ENCODE measurements at regions not wholly inside any gene's neighbourhood (a gene's known extent, or its start where the extent isn't known, plus 50 kb on each side); places are given as distances from the start of the nearest gene placed in this dataset.

DNA sequence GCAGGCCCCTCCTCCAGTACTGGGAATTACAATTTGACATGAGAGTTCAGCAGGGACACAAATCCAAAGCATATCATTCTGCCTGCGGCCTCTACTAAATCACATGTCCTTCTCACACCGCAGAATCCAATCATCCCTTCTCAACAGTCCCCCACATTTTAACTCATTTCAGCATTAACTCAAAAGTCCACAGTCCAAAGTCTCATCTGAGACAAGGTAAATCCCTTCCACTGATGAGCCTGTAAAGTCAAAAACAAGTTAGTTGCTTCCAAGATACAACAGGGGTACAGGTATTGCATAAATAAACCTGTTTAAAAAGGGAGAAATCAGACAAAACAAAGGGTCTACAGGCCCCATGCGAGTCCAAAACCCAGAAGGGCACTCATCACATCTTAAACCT, 64.0 kb downstream of the EBNA1BP2 start:
- Histone ChIP-seq H3K4me2 (no peak overlapping the region), H3K4me1 (no peaks in the 10 kb centered on the region), H3K9me3 (no peaks in the 10 kb centered on the region), H3K4me3 (no peak overlapping the region), H3K27ac (no peak overlapping the region)
- FAIRE-seq, result no peak
- ChIA-PET POLR2A (no interaction called here), CTCF (no interaction called here)
- ATAC-seq, result no peak
- no peak for TF ChIP-seq MAZ (IDR thresholded peaks at IDR 0.05; ENCODE audit: borderline replicate concordance, low read depth, low read length)
- TF ChIP-seq, protein P1, sequence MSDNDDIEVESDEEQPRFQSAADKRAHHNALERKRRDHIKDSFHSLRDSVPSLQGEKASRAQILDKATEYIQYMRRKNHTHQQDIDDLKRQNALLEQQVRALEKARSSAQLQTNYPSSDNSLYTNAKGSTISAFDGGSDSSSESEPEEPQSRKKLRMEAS (IDR thresholded peaks at IDR 0.05), result no peak
- TF ChIP-seq SREBF2 (IDR thresholded peaks at IDR 0.05), result no peak
- TF ChIP-seq EP300 (IDR thresholded peaks at IDR 0.05), result no peak
- no peak for TF ChIP-seq HOXB5 (CRISPR knock-in tag; IDR thresholded peaks at IDR 0.05)
- TF ChIP-seq NPAS2 (CRISPR knock-in tag; IDR thresholded peaks at IDR 0.05; ENCODE audit: borderline replicate concordance), result no peak
- no peak for DNase-seq (ENCODE audit: low read depth in 1 of 2, low spot score in 1 of 2)
- 65% methylated on average over 3 of the region's 3 CpGs for WGBS (ENCODE audit: missing lambda C conversion rate)

DNA sequence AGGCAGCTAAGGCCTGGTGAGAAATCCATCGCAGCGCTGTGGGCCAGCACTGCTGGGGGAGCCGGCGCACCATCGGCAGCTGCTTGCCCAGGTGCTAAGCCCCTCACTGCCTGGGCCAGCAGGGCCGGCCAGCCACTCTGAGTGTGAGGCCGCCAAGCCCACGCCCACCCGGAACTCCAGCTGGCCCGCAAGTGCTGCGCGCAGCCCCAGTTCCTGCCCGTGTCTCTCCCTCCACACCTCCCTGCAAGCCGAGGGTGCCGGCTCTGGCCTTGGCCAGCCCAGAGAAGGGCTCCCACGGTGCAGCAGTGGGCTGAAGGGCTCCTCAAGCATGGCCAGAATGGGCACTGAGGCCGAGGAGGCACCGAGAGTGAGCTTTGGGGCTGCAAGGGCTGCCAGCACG, 64.4 kb downstream of the EBNA1BP2 start:
- ChIA-PET POLR2A (no interaction called here), CTCF (no interaction called here)
- DNase-seq (ENCODE audit: low read depth in 1 of 2, low spot score in 1 of 2), result no peak
- ATAC-seq, result no peak
- Histone ChIP-seq H3K4me3 (no peak overlapping the region), H3K4me2 (no peak overlapping the region), H3K9me3 (no peaks in the 10 kb centered on the region), H3K4me1 (no peaks in the 10 kb centered on the region), H3K27ac (no peak overlapping the region)
- no peak for TF ChIP-seq RARB (CRISPR knock-in tag; IDR thresholded peaks at IDR 0.05)
- TF ChIP-seq RAD21 (conservative IDR thresholded peaks at IDR 0.05 in 1 of 2, IDR thresholded peaks at IDR 0.05 in 1 of 2), result no peak
- TF ChIP-seq PHF8 (IDR thresholded peaks at IDR 0.05; ENCODE audit: borderline replicate concordance, low read depth), result no peak
- no peak for TF ChIP-seq HOXA7 (CRISPR knock-in tag; IDR thresholded peaks at IDR 0.05)
- no peak for TF ChIP-seq HOXB5 (CRISPR knock-in tag; IDR thresholded peaks at IDR 0.05)
- TF ChIP-seq ZSCAN20 (CRISPR knock-in tag; IDR thresholded peaks at IDR 0.05), result no peak
- TF ChIP-seq TP53 (CRISPR knock-in tag; IDR thresholded peaks at IDR 0.05), result no peak
- TF ChIP-seq, protein P2, sequence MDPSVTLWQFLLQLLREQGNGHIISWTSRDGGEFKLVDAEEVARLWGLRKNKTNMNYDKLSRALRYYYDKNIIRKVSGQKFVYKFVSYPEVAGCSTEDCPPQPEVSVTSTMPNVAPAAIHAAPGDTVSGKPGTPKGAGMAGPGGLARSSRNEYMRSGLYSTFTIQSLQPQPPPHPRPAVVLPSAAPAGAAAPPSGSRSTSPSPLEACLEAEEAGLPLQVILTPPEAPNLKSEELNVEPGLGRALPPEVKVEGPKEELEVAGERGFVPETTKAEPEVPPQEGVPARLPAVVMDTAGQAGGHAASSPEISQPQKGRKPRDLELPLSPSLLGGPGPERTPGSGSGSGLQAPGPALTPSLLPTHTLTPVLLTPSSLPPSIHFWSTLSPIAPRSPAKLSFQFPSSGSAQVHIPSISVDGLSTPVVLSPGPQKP (IDR thresholded peaks at IDR 0.05; ENCODE audit: low read depth, low read length), result no peak
- TF ChIP-seq, protein P3, sequence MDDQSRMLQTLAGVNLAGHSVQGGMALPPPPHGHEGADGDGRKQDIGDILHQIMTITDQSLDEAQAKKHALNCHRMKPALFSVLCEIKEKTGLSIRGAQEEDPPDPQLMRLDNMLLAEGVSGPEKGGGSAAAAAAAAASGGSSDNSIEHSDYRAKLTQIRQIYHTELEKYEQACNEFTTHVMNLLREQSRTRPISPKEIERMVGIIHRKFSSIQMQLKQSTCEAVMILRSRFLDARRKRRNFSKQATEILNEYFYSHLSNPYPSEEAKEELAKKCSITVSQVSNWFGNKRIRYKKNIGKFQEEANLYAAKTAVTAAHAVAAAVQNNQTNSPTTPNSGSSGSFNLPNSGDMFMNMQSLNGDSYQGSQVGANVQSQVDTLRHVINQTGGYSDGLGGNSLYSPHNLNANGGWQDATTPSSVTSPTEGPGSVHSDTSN (IDR thresholded peaks at IDR 0.05), result no peak
- no peak for TF ChIP-seq POLR2AphosphoS2 (conservative IDR thresholded peaks at IDR 0.05; ENCODE audit: low read length)
- TF ChIP-seq ESRRA (IDR thresholded peaks at IDR 0.05; ENCODE audit: borderline replicate concordance, low read length), result no peak
- TF ChIP-seq CBX2 (IDR thresholded peaks at IDR 0.05; ENCODE audit: borderline replicate concordance, low read depth), result no peak
- no peak for TF ChIP-seq CEBPB (IDR thresholded peaks at IDR 0.05)
- TF ChIP-seq GATA3 (IDR thresholded peaks at IDR 0.05; ENCODE audit: borderline replicate concordance), result no peak
- no peak for TF ChIP-seq NPAS2 (CRISPR knock-in tag; IDR thresholded peaks at IDR 0.05; ENCODE audit: borderline replicate concordance)
- 64% methylated on average over 7 of the region's 19 CpGs for WGBS (ENCODE audit: missing lambda C conversion rate)
- no peak for FAIRE-seq

DNA sequence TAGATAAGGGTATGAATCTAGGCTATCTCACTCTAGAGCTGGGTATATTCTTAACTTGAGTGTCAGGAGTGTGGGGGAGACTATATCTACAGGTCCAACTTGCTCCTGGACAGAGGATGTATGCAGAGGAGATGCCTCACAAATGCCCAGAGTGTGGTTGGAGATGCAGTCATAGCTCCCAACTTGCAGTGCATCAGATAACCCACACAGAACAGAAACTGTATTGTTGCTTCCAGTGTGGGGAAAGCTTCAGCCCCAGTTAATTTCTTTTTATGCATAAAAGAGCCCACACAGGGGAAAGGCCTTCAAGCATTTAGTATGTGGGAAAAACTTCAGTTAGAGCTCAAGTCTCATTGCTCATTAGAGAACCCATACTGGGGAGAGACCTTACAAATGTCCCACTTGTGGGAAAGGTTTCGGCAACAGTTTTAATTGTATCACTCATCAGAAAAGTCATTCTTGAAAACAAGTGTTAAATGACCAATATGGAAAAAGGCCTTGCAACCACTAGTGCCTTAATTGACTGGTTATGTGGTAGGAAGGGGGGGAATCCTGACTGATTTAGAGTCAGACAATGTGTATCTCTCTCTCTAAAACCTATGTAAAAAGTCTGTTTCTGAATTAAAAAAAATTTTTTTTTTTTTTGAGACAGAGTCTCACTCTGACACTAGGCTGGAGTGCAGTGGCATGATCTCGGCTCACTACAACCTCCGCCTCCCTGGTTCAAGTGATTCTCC, 67.9 kb downstream of the EBNA1BP2 start:
- Histone ChIP-seq H3K4me3 (no peak overlapping the region), H3K4me2 (no peak overlapping the region), H3K4me1 (no peaks in the 10 kb centered on the region), H3K27ac (no peak overlapping the region), H3K9me3 (no peaks in the 10 kb centered on the region)
- TF ChIP-seq ZFP36 (IDR thresholded peaks at IDR 0.05; ENCODE audit: borderline replicate concordance, partially characterized antibody) (no peak), POLR2A (IDR thresholded peaks at IDR 0.05; ENCODE audit: low read length) (no peak), CHD2 (IDR thresholded peaks at IDR 0.05; ENCODE audit: low read length, partially characterized antibody) (no peak), FOXS1 (CRISPR knock-in tag; IDR thresholded peaks at IDR 0.05) (no peak), CBX8 (IDR thresholded peaks at IDR 0.05) (no peak), POLR2AphosphoS2 (conservative IDR thresholded peaks at IDR 0.05; ENCODE audit: low read length) (no peak), SREBF2 (IDR thresholded peaks at IDR 0.05) (no peak)
- TF ChIP-seq, protein P1 (IDR thresholded peaks at IDR 0.05), result no peak
- TF ChIP-seq, protein P4, sequence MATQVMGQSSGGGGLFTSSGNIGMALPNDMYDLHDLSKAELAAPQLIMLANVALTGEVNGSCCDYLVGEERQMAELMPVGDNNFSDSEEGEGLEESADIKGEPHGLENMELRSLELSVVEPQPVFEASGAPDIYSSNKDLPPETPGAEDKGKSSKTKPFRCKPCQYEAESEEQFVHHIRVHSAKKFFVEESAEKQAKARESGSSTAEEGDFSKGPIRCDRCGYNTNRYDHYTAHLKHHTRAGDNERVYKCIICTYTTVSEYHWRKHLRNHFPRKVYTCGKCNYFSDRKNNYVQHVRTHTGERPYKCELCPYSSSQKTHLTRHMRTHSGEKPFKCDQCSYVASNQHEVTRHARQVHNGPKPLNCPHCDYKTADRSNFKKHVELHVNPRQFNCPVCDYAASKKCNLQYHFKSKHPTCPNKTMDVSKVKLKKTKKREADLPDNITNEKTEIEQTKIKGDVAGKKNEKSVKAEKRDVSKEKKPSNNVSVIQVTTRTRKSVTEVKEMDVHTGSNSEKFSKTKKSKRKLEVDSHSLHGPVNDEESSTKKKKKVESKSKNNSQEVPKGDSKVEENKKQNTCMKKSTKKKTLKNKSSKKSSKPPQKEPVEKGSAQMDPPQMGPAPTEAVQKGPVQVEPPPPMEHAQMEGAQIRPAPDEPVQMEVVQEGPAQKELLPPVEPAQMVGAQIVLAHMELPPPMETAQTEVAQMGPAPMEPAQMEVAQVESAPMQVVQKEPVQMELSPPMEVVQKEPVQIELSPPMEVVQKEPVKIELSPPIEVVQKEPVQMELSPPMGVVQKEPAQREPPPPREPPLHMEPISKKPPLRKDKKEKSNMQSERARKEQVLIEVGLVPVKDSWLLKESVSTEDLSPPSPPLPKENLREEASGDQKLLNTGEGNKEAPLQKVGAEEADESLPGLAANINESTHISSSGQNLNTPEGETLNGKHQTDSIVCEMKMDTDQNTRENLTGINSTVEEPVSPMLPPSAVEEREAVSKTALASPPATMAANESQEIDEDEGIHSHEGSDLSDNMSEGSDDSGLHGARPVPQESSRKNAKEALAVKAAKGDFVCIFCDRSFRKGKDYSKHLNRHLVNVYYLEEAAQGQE (IDR thresholded peaks at IDR 0.05), result no peak
- TF ChIP-seq, protein P5, sequence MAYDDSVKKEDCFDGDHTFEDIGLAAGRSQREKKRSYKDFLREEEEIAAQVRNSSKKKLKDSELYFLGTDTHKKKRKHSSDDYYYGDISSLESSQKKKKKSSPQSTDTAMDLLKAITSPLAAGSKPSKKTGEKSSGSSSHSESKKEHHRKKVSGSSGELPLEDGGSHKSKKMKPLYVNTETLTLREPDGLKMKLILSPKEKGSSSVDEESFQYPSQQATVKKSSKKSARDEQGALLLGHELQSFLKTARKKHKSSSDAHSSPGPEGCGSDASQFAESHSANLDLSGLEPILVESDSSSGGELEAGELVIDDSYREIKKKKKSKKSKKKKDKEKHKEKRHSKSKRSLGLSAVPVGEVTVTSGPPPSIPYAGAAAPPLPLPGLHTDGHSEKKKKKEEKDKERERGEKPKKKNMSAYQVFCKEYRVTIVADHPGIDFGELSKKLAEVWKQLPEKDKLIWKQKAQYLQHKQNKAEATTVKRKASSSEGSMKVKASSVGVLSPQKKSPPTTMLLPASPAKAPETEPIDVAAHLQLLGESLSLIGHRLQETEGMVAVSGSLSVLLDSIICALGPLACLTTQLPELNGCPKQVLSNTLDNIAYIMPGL (CRISPR knock-in tag; IDR thresholded peaks at IDR 0.05; ENCODE audit: borderline replicate concordance), result no peak
- DNase-seq (ENCODE audit: low read depth in 1 of 2, low spot score in 1 of 2) (no peak), FAIRE-seq (no peak), ATAC-seq (no peak)
- ChIA-PET CTCF (no interaction called here), POLR2A (no interaction called here)
- WGBS (ENCODE audit: missing lambda C conversion rate), result 78% methylated on average over 3 of the region's 3 CpGs
